ENCODE measurements at regions not wholly inside any gene's neighbourhood (a gene's known extent, or its start where the extent isn't known, plus 50 kb on each side); places are given as distances from the start of the nearest gene placed in this dataset.

GRCh38 chr10:21385996-21386585 is 139.4 kb downstream of the SKIDA1 start:
- TF ChIP-seq, protein P1, sequence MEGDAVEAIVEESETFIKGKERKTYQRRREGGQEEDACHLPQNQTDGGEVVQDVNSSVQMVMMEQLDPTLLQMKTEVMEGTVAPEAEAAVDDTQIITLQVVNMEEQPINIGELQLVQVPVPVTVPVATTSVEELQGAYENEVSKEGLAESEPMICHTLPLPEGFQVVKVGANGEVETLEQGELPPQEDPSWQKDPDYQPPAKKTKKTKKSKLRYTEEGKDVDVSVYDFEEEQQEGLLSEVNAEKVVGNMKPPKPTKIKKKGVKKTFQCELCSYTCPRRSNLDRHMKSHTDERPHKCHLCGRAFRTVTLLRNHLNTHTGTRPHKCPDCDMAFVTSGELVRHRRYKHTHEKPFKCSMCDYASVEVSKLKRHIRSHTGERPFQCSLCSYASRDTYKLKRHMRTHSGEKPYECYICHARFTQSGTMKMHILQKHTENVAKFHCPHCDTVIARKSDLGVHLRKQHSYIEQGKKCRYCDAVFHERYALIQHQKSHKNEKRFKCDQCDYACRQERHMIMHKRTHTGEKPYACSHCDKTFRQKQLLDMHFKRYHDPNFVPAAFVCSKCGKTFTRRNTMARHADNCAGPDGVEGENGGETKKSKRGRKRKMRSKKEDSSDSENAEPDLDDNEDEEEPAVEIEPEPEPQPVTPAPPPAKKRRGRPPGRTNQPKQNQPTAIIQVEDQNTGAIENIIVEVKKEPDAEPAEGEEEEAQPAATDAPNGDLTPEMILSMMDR (IDR thresholded peaks at IDR 0.05): no peak
- TF ChIP-seq POLR2AphosphoS5 (IDR thresholded peaks at IDR 0.05) (no peak), POLR2A (IDR thresholded peaks at IDR 0.05) (no peak)
